HG03139 (cell line): ENCODE measurements at regions not wholly inside any gene's neighbourhood (a gene's known extent, or its start where the extent isn't known, plus 50 kb on each side); places are given as distances from the start of the nearest gene placed in this dataset.

Source experiments
- ATAC-seq: cut with Tn5 transposase; IDR thresholded peaks from one replicate; pipeline ENCODE4 v1.9.1; 2021; ENCODE audit not compliant: unreplicated experiment

- ATAC-seq: no peak
Measured at GRCh38 chr13:106850973-106851650, 283.2 kb upstream of the ARGLU1 start.

- ATAC-seq: no peak
Measured at GRCh38 chr13:106846571-106847448, 278.9 kb upstream of the ARGLU1 start.

GRCh38 chr13:106836186-106836802 lies 268.4 kb upstream of the ARGLU1 start:
- ATAC-seq: no peak

- no peak for ATAC-seq
Measured at GRCh38 chr13:106835477-106835876, 267.5 kb upstream of the ARGLU1 start.

GRCh38 chr13:106821979-106822378 lies 254.0 kb upstream of the ARGLU1 start:
- no peak for ATAC-seq

GRCh38 chr13:106819413-106820180 lies 251.7 kb upstream of the ARGLU1 start:
- no peak for ATAC-seq

- ATAC-seq: no peak
Measured at GRCh38 chr13:106818971-106819370, 251.0 kb upstream of the ARGLU1 start.

- no peak for ATAC-seq
Measured at GRCh38 chr13:106815545-106815944, 247.6 kb upstream of the ARGLU1 start.

GRCh38 chr13:106814463-106814862 lies 246.5 kb upstream of the ARGLU1 start:
- no peak for ATAC-seq

- no peak for ATAC-seq
Measured at GRCh38 chr13:106810069-106810468, 242.1 kb upstream of the ARGLU1 start.

GRCh38 chr13:106804991-106805390 lies 237.1 kb upstream of the ARGLU1 start:
- no peak for ATAC-seq

GRCh38 chr13:106802917-106803316 lies 235.0 kb upstream of the ARGLU1 start:
- no peak for ATAC-seq

GRCh38 chr13:106799781-106800335 lies 231.9 kb upstream of the ARGLU1 start:
- no peak for ATAC-seq

- no peak for ATAC-seq
Measured at GRCh38 chr13:106797081-106797640, 229.2 kb upstream of the ARGLU1 start.

- no peak for ATAC-seq
Measured at GRCh38 chr13:106796280-106797047, 228.5 kb upstream of the ARGLU1 start.

GRCh38 chr13:106795847-106796246 lies 227.9 kb upstream of the ARGLU1 start:
- no peak for ATAC-seq

GRCh38 chr13:106794117-106794516 lies 226.2 kb upstream of the ARGLU1 start:
- no peak for ATAC-seq

GRCh38 chr13:106789911-106790310 lies 222.0 kb upstream of the ARGLU1 start:
- ATAC-seq: no peak

- ATAC-seq: no peak
Measured at GRCh38 chr13:106786006-106786563, 218.1 kb upstream of the ARGLU1 start.
